ENCODE measurements at regions not wholly inside any gene's neighbourhood (a gene's known extent, or its start where the extent isn't known, plus 50 kb on each side); places are given as distances from the start of the nearest gene placed in this dataset.

GRCh38 chr10:105391670-105392351, 750.7 kb downstream of the SORCS3 start:
- TF ChIP-seq CTCF (conservative IDR thresholded peaks at IDR 0.05): no peak
- no peak overlapping the region for H3K27ac ChIP-seq

- no peak overlapping the region for H3K27ac ChIP-seq
- no peak for TF ChIP-seq CTCF (conservative IDR thresholded peaks at IDR 0.05)
Observed at GRCh38 chr10:105387971-105388370, 746.9 kb downstream of the SORCS3 start.

- H3K27ac ChIP-seq: no peak overlapping the region
- no peak for TF ChIP-seq CTCF (conservative IDR thresholded peaks at IDR 0.05)
Observed at GRCh38 chr10:105383978-105384377, 742.9 kb downstream of the SORCS3 start.

- no peak overlapping the region for H3K27ac ChIP-seq
- no peak for TF ChIP-seq CTCF (conservative IDR thresholded peaks at IDR 0.05)
Observed at GRCh38 chr10:105370692-105371091, 729.6 kb downstream of the SORCS3 start.

GRCh38 chr10:105359708-105360107, 718.6 kb downstream of the SORCS3 start:
- H3K27ac ChIP-seq: no peak overlapping the region
- no peak for TF ChIP-seq CTCF (conservative IDR thresholded peaks at IDR 0.05)

GRCh38 chr10:105358911-105359310, 717.8 kb downstream of the SORCS3 start:
- H3K27ac ChIP-seq: no peak overlapping the region
- TF ChIP-seq CTCF (conservative IDR thresholded peaks at IDR 0.05): no peak

GRCh38 chr10:105356626-105357025, 715.5 kb downstream of the SORCS3 start:
- no peak overlapping the region for H3K27ac ChIP-seq
- TF ChIP-seq CTCF (conservative IDR thresholded peaks at IDR 0.05): no peak

Data from VCaP (cell line).